ENCODE measurements at regions not wholly inside any gene's neighbourhood (a gene's known extent, or its start where the extent isn't known, plus 50 kb on each side); places are given as distances from the start of the nearest gene placed in this dataset.

- intact Hi-C loops (cut with DNase I; ENCODE audit: low total_unique reads): no loop called here
- DNase-seq: no peak
- Histone ChIP-seq H3K27ac (no peak overlapping the region), H3K4me1 (no peaks in the 10 kb centered on the region), H3K4me3 (no peak overlapping the region), H3K27me3 (no peaks in the 10 kb centered on the region), H3K9me3 (peaks cover 0 to 8% (median 0%) of the 10 kb centered on the region in 3 donors), H3K36me3 (no peaks in the 10 kb centered on the region)
- TF ChIP-seq CTCF (IDR thresholded peaks at IDR 0.05): no peak
These were observed 276.5 kb downstream of the ETS1 start for GRCh38 chr11:128310676-128311445.

GRCh38 chr11:128310005-128310404, 277.4 kb downstream of the ETS1 start:
- Histone ChIP-seq H3K27ac (no peak overlapping the region), H3K9me3 (peaks cover 0 to 8% (median 0%) of the 10 kb centered on the region in 3 donors), H3K4me1 (no peaks in the 10 kb centered on the region), H3K4me3 (no peak overlapping the region), H3K27me3 (no peaks in the 10 kb centered on the region), H3K36me3 (no peaks in the 10 kb centered on the region)
- no peak for DNase-seq
- no peak for TF ChIP-seq CTCF (IDR thresholded peaks at IDR 0.05)
- intact Hi-C loops (cut with DNase I; ENCODE audit: low total_unique reads): no loop called here

- H3K9me3 ChIP-seq: no peaks in the 10 kb centered on the region
- no peaks in the 10 kb centered on the region for H3K36me3 ChIP-seq
- no peak overlapping the region for H3K4me3 ChIP-seq
- no peak for TF ChIP-seq CTCF (IDR thresholded peaks at IDR 0.05)
- intact Hi-C loops (cut with DNase I; ENCODE audit: low total_unique reads): no loop called here
- no peaks in the 10 kb centered on the region for H3K4me1 ChIP-seq
- no peaks in the 10 kb centered on the region for H3K27me3 ChIP-seq
- no peak for DNase-seq
- no peak overlapping the region for H3K27ac ChIP-seq
These were observed 278.6 kb downstream of the ETS1 start for GRCh38 chr11:128308794-128309193.

- H3K27me3 ChIP-seq: no peaks in the 10 kb centered on the region
- no peaks in the 10 kb centered on the region for H3K9me3 ChIP-seq
- no peak overlapping the region for H3K27ac ChIP-seq
- H3K4me3 ChIP-seq: no peak overlapping the region
- H3K4me1 ChIP-seq: no peaks in the 10 kb centered on the region
- no peak for TF ChIP-seq CTCF (IDR thresholded peaks at IDR 0.05)
- no peak for DNase-seq
- intact Hi-C loops (cut with DNase I; ENCODE audit: low total_unique reads): no loop called here
- H3K36me3 ChIP-seq: no peaks in the 10 kb centered on the region
These were observed 281.8 kb downstream of the ETS1 start for GRCh38 chr11:128305588-128305987.

- H3K27me3 ChIP-seq: no peaks in the 10 kb centered on the region
- no peak for DNase-seq
- H3K4me3 ChIP-seq: no peak overlapping the region
- no peak for TF ChIP-seq CTCF (IDR thresholded peaks at IDR 0.05)
- H3K36me3 ChIP-seq: no peaks in the 10 kb centered on the region
- H3K27ac ChIP-seq: no peak overlapping the region
- no peaks in the 10 kb centered on the region for H3K9me3 ChIP-seq
- intact Hi-C loops (cut with DNase I; ENCODE audit: low total_unique reads): no loop called here
- H3K4me1 ChIP-seq: no peaks in the 10 kb centered on the region
These were observed 282.5 kb downstream of the ETS1 start for GRCh38 chr11:128304666-128305485.

Measured in tibial artery (tissue), 4 donors.